ENCODE measurements at regions not wholly inside any gene's neighbourhood (a gene's known extent, or its start where the extent isn't known, plus 50 kb on each side); places are given as distances from the start of the nearest gene placed in this dataset.
"Not testable (repeated sequence)": the region's sequence is repeated elsewhere in the genome, so short reads cannot be mapped to it uniquely, and the experiment has no call there.

GRCh38 chr5:124872086-124872485 is 125.6 kb upstream of the ZNF608 start:
- no peak for DNase-seq (ENCODE audit: low spot score)

- no peak for DNase-seq (ENCODE audit: low spot score)
Observed at GRCh38 chr5:124872615-124873014, 126.2 kb upstream of the ZNF608 start.

GRCh38 chr5:124873188-124873587 is 126.7 kb upstream of the ZNF608 start:
- no peak for DNase-seq (ENCODE audit: low spot score)

- no peak for DNase-seq (ENCODE audit: low spot score)
Observed at GRCh38 chr5:124873713-124874112, 127.3 kb upstream of the ZNF608 start.

- no peak for DNase-seq (ENCODE audit: low spot score)
Observed at GRCh38 chr5:124876566-124876965, 130.1 kb upstream of the ZNF608 start.

GRCh38 chr5:124876983-124877382 is 130.5 kb upstream of the ZNF608 start:
- DNase-seq (ENCODE audit: low spot score), result no peak

- DNase-seq (ENCODE audit: low spot score), result no peak
Observed at GRCh38 chr5:124877501-124878146, 131.2 kb upstream of the ZNF608 start.

- DNase-seq (ENCODE audit: low spot score), result no peak
Observed at GRCh38 chr5:124878583-124879342, 132.3 kb upstream of the ZNF608 start.

- DNase-seq (ENCODE audit: low spot score), result no peak
Observed at GRCh38 chr5:124880903-124881697, 134.7 kb upstream of the ZNF608 start.

GRCh38 chr5:124883681-124884080 is 137.2 kb upstream of the ZNF608 start:
- no peak for DNase-seq (ENCODE audit: low spot score)

GRCh38 chr5:124884114-124884513 is 137.7 kb upstream of the ZNF608 start:
- no peak for DNase-seq (ENCODE audit: low spot score)

- DNase-seq (ENCODE audit: low spot score), result no peak
Observed at GRCh38 chr5:124885490-124885889, 139.1 kb upstream of the ZNF608 start.

GRCh38 chr5:124887223-124887622 is 140.8 kb upstream of the ZNF608 start:
- DNase-seq (ENCODE audit: low spot score), result no peak

- DNase-seq (ENCODE audit: low spot score), result peak; percentile 46
Observed at GRCh38 chr5:124888050-124888506, 141.6 kb upstream of the ZNF608 start.

GRCh38 chr5:124888622-124889485 is 142.4 kb upstream of the ZNF608 start:
- DNase-seq (ENCODE audit: low spot score), result no peak

- no peak for DNase-seq (ENCODE audit: low spot score)
Observed at GRCh38 chr5:124889486-124889825, 143.0 kb upstream of the ZNF608 start.

GRCh38 chr5:124889850-124890249 is 143.4 kb upstream of the ZNF608 start:
- DNase-seq (ENCODE audit: low spot score), result no peak

GRCh38 chr5:124890442-124890841 is 144.0 kb upstream of the ZNF608 start:
- not testable (repeated sequence) for DNase-seq (ENCODE audit: low spot score)

- DNase-seq (ENCODE audit: low spot score), result no peak
Observed at GRCh38 chr5:124891179-124891578, 144.7 kb upstream of the ZNF608 start.

GRCh38 chr5:124892185-124892848 is 145.9 kb upstream of the ZNF608 start:
- no peak for DNase-seq (ENCODE audit: low spot score)

- no peak for DNase-seq (ENCODE audit: low spot score)
Observed at GRCh38 chr5:124894541-124894940, 148.1 kb upstream of the ZNF608 start.
